Effector memory CD8-positive, alpha-beta T cell (primary cell): ENCODE measurements at regions not wholly inside any gene's neighbourhood (a gene's known extent, or its start where the extent isn't known, plus 50 kb on each side); places are given as distances from the start of the nearest gene placed in this dataset.

ENCODE experiments used
- ATAC-seq: fragments of 150-1000 bp; cut with Tn5 transposase; replicated peaks from 2 replicates; pipeline ENCODE4 v1.10.0; 2021; ENCODE audit warnings: mild to moderate bottlenecking, moderate library complexity
- DNase-seq, 3 experiments: peaks; one replicate each; pipeline ENCODE4 v3.0.0; 2021
- H3K27ac Mint-ChIP-seq, 2 donors: one replicate each; pipeline ENCODE4 v1.8.0; 2022; ENCODE audit warnings: mild to moderate bottlenecking in 2 of 2, mixed read lengths in 2 of 2, moderate library complexity in 2 of 2
- H3K27me3 Mint-ChIP-seq, 2 donors: one replicate each; pipeline ENCODE4 v1.8.0; 2022; ENCODE audit warnings: mixed read lengths in 2 of 2
- H3K36me3 Mint-ChIP-seq: one replicate; pipeline ENCODE4 v1.8.0; 2022; ENCODE audit warnings: mild to moderate bottlenecking, moderate library complexity, mixed read lengths; ENCODE audit not compliant: insufficient read depth
- H3K4me1 Mint-ChIP-seq, 2 donors: one replicate each; pipeline ENCODE4 v1.8.0; 2022; ENCODE audit warnings: low read depth in 2 of 2, mixed read lengths in 2 of 2
- H3K4me3 Mint-ChIP-seq, 2 donors: one replicate each; pipeline ENCODE4 v1.8.0; 2022; ENCODE audit warnings: mild to moderate bottlenecking in 2 of 2, mixed read lengths in 2 of 2, moderate library complexity in 2 of 2
- H3K9me3 Mint-ChIP-seq, 2 donors: one replicate each; pipeline ENCODE4 v1.8.0; 2022; ENCODE audit warnings: mixed read lengths in 2 of 2

DNA sequence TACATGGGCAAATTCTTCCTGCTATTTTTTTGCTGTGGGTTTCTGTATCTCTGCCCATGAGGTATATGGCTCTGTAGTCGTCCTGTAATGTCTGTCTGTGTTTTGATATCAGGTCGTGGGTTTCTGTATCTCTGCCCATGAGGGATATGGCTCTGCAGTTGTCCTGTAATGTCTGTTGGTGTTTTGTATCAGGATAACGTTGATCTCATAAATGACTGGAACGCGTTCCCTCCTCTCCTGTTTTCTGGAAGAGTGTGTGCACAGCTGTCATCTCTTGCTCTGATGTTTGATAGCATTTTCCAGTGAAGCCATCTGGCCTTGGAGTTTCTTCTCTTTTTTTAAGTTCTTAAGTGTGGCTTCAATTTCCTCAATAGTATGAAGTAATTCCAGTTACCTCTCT, 57.2 kb downstream of the SOX1 start:
- H3K36me3 Mint-ChIP-seq = no peaks in the 10 kb centered on the region
- H3K27ac Mint-ChIP-seq = no peak overlapping the region
- DNase-seq = no peak
- no peak for ATAC-seq
- H3K4me1 Mint-ChIP-seq = no peaks in the 10 kb centered on the region
- H3K9me3 Mint-ChIP-seq = no peaks in the 10 kb centered on the region
- H3K4me3 Mint-ChIP-seq = no peak overlapping the region
- peaks cover 12 to 15% of the 10 kb centered on the region in 2 donors for H3K27me3 Mint-ChIP-seq

DNA sequence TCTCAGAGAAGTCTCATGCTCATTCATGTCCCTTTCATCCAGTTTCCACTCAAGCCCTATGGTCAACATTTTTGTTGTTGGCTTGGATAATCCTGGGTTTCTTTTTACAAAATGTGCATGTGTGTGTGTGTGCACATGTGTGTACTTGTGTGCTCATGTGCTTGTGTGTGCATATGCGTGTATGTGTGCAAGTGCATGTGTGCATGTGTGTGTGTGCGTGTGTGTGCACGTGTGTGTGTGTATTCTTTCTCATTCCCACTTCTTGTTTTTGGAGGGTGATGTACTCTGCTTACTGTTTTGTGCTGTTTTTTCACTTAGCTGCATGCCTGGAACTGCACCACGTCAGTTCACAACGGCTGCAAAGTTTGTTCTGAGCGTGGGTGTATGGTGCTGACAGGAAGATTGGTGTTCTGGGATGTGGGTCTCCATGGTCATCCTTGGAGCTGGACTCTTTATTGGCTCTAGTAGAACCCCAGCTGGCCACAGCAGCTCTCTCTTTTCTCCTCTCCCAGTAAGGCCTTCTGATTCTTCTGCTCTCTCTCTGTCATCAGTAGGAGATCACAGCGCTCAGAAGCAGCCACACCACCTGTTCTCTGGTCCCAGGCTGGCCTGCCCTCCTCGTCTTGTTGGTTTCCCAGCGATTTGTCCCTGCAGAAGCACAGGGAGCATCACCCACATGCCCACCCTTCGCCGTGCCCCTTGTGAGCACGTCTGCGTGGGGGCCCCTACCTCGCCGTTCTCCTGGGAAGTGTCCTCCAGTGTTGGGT, 60.8 kb downstream of the SOX1 start:
- ATAC-seq (no peak), DNase-seq (no peak)
- peaks cover 20 to 24% of the 10 kb centered on the region in 2 donors for H3K27me3 Mint-ChIP-seq
- no peak overlapping the region for H3K4me3 Mint-ChIP-seq
- H3K27ac Mint-ChIP-seq = no peak overlapping the region
- H3K4me1 Mint-ChIP-seq = no peaks in the 10 kb centered on the region
- H3K36me3 Mint-ChIP-seq = no peaks in the 10 kb centered on the region
- H3K9me3 Mint-ChIP-seq = no peaks in the 10 kb centered on the region

- DNase-seq (no peak), ATAC-seq (no peak)
- Mint-ChIP-seq H3K27ac (no peak overlapping the region), H3K4me1 (no peaks in the 10 kb centered on the region), H3K36me3 (no peaks in the 10 kb centered on the region), H3K9me3 (no peaks in the 10 kb centered on the region), H3K4me3 (no peak overlapping the region), H3K27me3 (peaks cover 20 to 29% of the 10 kb centered on the region in 2 donors)
These were observed 61.3 kb downstream of the SOX1 start for GRCh38 chr13:112128331-112128610.

GRCh38 chr13:112130418-112130817, 63.5 kb downstream of the SOX1 start:
- ATAC-seq = no peak
- no peak overlapping the region for H3K4me3 Mint-ChIP-seq
- no peaks in the 10 kb centered on the region for H3K9me3 Mint-ChIP-seq
- H3K36me3 Mint-ChIP-seq = no peaks in the 10 kb centered on the region
- no peak for DNase-seq
- peaks cover 20 to 44% of the 10 kb centered on the region in 2 donors for H3K27me3 Mint-ChIP-seq
- no peak overlapping the region for H3K27ac Mint-ChIP-seq
- H3K4me1 Mint-ChIP-seq = no peaks in the 10 kb centered on the region

DNA sequence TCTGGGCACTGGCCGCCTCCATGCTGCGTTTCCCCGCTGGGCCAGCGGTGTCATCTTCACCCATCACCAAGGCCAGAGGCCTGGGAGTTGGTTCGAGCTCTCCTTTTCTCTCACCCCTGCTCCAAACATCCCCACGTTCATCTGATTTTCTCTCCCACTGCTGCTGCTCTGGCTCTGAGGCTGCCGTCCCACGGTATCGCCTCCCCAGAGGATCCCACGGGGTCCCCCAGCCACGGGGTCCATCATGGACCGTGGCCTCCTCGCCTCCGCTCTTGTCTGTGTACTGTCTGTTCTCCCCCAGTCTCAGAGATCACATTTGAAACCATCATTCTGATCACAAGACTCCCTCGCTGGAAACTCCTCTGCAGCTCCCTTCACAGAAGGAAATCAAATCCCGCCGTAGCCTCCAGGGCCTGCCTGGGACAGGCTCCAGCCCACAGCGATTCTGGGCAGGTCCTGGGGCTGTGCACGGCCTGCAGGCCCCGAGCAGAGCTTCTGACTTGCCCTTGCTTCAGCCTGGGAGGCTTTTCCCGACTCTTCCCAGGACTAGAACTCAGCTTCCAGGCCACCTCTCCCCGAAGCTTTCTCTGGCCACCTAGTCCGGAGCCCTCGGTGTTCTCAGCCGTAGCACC, 64.2 kb downstream of the SOX1 start:
- Mint-ChIP-seq H3K27ac (no peak overlapping the region), H3K4me3 (no peak overlapping the region), H3K36me3 (no peaks in the 10 kb centered on the region), H3K9me3 (no peaks in the 10 kb centered on the region), H3K4me1 (no peaks in the 10 kb centered on the region), H3K27me3 (peaks cover 20 to 50% of the 10 kb centered on the region in 2 donors)
- DNase-seq (no peak), ATAC-seq (no peak)

DNA sequence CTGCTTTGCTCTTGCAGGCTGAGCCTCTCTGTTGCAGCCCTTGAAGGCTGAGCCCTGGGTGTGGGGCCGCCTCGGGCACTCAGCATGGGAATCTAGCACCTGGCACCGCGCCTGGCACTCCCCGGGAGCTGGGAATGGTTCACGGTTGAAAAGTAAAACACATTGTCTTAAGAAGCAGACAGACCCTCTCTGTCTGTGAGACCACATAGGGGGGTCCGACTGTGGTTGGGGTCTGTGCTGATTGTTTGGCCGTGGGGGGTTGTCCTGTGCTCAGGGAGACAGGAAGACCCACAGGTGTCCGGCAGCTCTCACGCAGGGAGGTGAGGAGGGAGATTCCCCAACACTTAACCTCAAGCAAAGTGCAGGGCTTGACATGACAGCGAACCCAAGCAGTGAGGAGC, 64.8 kb downstream of the SOX1 start:
- H3K9me3 Mint-ChIP-seq = no peaks in the 10 kb centered on the region
- DNase-seq (no peak), ATAC-seq (no peak)
- H3K4me1 Mint-ChIP-seq = no peaks in the 10 kb centered on the region
- no peaks in the 10 kb centered on the region for H3K36me3 Mint-ChIP-seq
- H3K27ac Mint-ChIP-seq = no peak overlapping the region
- peaks cover 20 to 55% of the 10 kb centered on the region in 2 donors for H3K27me3 Mint-ChIP-seq
- H3K4me3 Mint-ChIP-seq = no peak overlapping the region

- Mint-ChIP-seq H3K9me3 (no peaks in the 10 kb centered on the region), H3K27ac (no peak overlapping the region), H3K27me3 (peaks cover 20 to 60% of the 10 kb centered on the region in 2 donors), H3K36me3 (no peaks in the 10 kb centered on the region), H3K4me3 (no peak overlapping the region), H3K4me1 (no peaks in the 10 kb centered on the region)
- DNase-seq (no peak), ATAC-seq (no peak)
These were observed 65.2 kb downstream of the SOX1 start for GRCh38 chr13:112132142-112132541.

- no peaks in the 10 kb centered on the region for H3K36me3 Mint-ChIP-seq
- no peak overlapping the region for H3K27ac Mint-ChIP-seq
These were observed 65.7 kb downstream of the SOX1 start for GRCh38 chr13:112132619-112133018.

DNA sequence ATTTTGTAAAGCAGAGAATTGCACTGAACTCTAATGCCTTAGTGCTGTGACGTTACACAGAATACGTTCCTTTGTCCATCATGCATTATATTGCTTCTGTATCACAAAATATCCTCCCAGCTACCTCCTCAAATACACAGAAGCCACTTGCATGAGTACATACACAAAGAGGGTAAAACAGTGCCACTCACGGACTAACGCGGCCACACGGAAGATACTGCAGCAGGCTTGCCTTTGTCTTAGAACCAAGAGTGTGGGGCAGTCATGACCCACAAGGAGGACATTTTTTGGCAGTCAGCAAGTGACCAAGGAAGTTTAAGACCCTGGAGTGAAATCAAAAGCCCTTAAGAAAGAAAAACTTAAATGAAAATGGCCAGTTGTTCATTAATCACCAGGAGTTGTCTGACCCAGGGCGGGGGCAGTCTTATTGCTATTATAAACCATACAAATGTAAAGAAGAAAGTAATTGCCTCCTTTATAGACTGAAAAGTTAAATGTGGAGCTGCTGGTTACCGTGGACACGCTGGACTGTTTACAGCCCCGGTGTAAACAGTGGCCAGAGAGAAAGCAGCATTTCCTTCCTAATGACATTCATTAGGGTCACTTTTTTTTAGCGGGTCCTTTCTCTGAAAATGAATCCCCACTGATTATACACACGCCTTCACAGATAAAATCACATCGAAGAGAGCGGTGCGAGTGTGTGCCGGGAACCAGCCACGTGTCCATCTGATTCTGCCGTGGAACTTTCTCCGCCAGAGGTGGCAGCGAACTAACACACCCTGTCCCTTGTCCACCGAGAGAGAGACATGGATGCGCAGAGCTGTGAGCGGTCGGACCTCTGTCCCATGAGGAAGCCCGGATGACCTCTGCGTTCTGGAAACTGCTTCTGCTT, 66.8 kb downstream of the SOX1 start:
- DNase-seq (no peak), ATAC-seq (no peak)
- no peak overlapping the region for H3K4me3 Mint-ChIP-seq
- no peak overlapping the region for H3K27ac Mint-ChIP-seq
- H3K27me3 Mint-ChIP-seq = peaks cover 9 to 54% of the 10 kb centered on the region in 2 donors
- H3K4me1 Mint-ChIP-seq = no peaks in the 10 kb centered on the region
- no peaks in the 10 kb centered on the region for H3K9me3 Mint-ChIP-seq
- no peaks in the 10 kb centered on the region for H3K36me3 Mint-ChIP-seq

More at GRCh38 chr13:112132619-112133018, 65.7 kb downstream of the SOX1 start:
- Mint-ChIP-seq H3K27me3 (peaks cover 20 to 63% of the 10 kb centered on the region in 2 donors), H3K4me1 (no peaks in the 10 kb centered on the region), H3K9me3 (no peaks in the 10 kb centered on the region), H3K4me3 (no peak overlapping the region)
- DNase-seq (no peak), ATAC-seq (no peak)

DNA sequence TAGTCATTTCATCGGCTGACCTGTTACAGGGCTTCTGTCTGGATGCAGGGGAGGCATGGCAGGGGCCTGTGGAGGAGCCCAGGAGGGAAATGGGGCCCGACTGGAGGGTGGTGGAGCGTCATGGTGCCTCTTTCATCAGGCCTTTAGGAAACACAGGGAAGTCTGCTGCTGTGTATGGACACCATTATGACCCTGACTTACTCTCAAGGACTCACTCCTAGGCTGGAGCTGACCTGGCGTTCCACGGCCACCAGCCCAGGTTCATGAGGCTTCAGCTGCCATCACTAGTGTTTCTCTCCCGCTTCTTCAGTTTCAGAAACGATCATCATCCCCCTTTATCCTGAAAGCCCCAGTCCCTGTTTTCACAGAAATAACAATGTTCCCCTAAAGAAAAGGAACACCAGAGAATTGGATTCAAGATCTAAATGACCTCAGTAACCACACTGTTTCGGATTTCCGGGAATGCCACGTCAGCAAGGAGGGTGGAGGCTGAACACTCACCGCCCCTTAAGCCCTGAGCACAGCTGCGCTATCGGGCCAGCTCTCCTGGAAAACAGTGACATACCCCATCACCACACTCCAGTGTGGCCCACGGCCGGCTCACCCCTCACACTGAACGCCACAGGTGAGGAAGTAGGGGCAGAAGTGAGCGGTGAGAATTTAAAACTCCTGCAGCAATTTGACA, 67.6 kb downstream of the SOX1 start:
- Mint-ChIP-seq H3K27me3 (peaks cover 5 to 50% of the 10 kb centered on the region in 2 donors), H3K36me3 (no peaks in the 10 kb centered on the region), H3K27ac (no peak overlapping the region), H3K9me3 (no peaks in the 10 kb centered on the region), H3K4me1 (no peaks in the 10 kb centered on the region), H3K4me3 (no peak overlapping the region)
- DNase-seq (no peak), ATAC-seq (no peak)

- Mint-ChIP-seq H3K4me3 (no peak overlapping the region), H3K27ac (no peak overlapping the region), H3K9me3 (no peaks in the 10 kb centered on the region), H3K36me3 (no peaks in the 10 kb centered on the region), H3K27me3 (peaks cover 3 to 47% of the 10 kb centered on the region in 2 donors), H3K4me1 (no peaks in the 10 kb centered on the region)
- ATAC-seq (no peak), DNase-seq (no peak)
These were observed 69.1 kb downstream of the SOX1 start for GRCh38 chr13:112136095-112136494.

- Mint-ChIP-seq H3K27me3 (peaks cover 0 to 52% of the 10 kb centered on the region in 2 donors), H3K4me1 (no peaks in the 10 kb centered on the region), H3K36me3 (no peaks in the 10 kb centered on the region), H3K4me3 (no peak overlapping the region), H3K9me3 (no peaks in the 10 kb centered on the region), H3K27ac (no peak overlapping the region)
- ATAC-seq (no peak), DNase-seq (no peak)
These were observed 70.2 kb downstream of the SOX1 start for GRCh38 chr13:112137144-112137543.

- peaks cover 0 to 40% of the 10 kb centered on the region in 2 donors for H3K27me3 Mint-ChIP-seq
- H3K4me1 Mint-ChIP-seq = no peaks in the 10 kb centered on the region
- H3K4me3 Mint-ChIP-seq = no peak overlapping the region
- ATAC-seq = no peak
- no peak overlapping the region for H3K27ac Mint-ChIP-seq
- no peaks in the 10 kb centered on the region for H3K9me3 Mint-ChIP-seq
- no peaks in the 10 kb centered on the region for H3K36me3 Mint-ChIP-seq
- DNase-seq = no peak
These were observed 73.4 kb downstream of the SOX1 start for GRCh38 chr13:112140366-112140765.
